IPS-18c (cell line): ENCODE measurements at regions not wholly inside any gene's neighbourhood (a gene's known extent, or its start where the extent isn't known, plus 50 kb on each side); places are given as distances from the start of the nearest gene placed in this dataset.

Experiments used
- H3K4me3 ChIP-seq: 2 replicates; pipeline ENCODE4 v1.7.0; 2013; ENCODE audit warnings: low read depth, mild to moderate bottlenecking, low read length, moderate library complexity; ENCODE audit not compliant: insufficient read depth
- H3K9me3 ChIP-seq: one replicate; pipeline ENCODE4 v1.6.1; 2013; ENCODE audit warnings: mild to moderate bottlenecking, low read length, moderate library complexity; ENCODE audit not compliant: control insufficient read depth, insufficient read depth

DNA sequence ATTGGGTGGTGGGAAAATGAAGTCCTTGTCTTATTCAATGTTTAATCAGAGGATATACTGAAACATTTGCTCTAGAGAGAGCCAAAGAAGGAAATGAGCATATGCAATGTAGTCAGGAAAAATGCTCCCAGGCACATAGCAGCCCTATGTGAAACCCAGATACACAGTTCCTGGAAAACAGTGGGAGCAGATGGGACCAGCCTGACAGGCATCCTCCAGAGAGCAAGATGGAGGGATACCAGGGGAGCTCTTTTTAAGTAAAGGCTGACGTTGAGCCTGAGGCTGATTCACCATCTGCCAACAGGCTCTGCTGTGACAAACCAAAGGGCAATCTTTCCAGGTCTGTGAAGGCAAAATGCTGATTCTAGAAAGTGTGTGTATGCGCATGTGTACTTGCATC is 559.4 kb upstream of the KIRREL3 start:
- H3K9me3 ChIP-seq = no peaks in the 10 kb centered on the region
- no peak overlapping the region for H3K4me3 ChIP-seq

DNA sequence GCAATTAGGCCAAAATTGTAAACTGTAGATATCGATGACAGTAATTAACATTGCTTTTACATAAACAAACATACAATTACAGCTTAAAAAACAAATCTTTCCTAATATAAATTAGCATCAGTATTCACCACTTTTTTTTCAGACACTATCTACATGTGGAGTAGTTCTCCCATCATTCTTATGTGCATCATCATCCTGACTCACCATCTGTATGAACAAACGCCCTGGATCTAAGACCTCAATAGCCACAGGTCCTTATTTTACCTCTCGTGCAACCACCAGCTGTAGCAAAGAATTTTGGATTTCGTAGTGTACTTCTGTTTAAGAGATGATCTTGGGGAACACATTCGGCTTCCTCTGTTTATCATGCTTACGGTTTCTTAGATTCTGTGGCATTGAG is 551.9 kb upstream of the KIRREL3 start:
- H3K9me3 ChIP-seq = no peaks in the 10 kb centered on the region
- H3K4me3 ChIP-seq = no peak overlapping the region

DNA sequence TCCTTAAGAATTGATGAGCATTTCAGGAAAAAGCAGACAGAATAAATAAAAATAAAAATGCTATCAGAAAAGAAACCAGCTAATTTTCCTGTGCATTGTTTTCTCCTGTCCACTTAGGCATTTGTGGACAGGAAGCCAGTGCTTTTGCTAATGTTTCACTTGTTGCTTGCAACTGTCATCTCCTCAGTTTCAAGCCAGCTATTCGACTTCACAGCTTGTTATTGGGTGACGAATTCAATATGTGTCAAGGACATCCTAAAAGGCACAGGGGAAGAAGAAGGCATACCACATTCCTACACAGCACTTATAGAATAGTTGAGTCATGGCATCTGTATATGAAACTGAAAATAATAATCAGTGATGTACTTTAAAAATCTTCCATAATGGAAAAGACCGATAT is 530.6 kb upstream of the KIRREL3 start:
- Histone ChIP-seq H3K4me3 (no peak overlapping the region), H3K9me3 (no peaks in the 10 kb centered on the region)

DNA sequence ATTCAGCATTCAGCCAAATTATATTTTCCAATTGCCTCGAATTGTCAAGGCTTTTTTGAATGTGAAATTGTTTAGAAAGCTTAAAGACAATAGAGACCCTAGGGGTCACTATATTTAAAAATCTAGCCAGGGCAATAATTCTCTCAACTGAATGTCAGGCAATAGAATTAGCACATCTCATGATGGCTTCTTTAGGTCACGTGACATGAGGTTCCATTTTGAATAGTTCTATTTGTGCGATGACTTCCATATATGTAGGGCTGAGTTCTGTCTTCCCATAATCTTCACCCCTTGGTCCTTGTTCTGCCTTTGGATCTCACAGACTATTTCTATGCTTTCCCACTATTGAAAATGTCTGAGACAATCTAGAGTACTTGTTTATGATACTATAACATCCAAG is 527.7 kb upstream of the KIRREL3 start:
- Histone ChIP-seq H3K4me3 (no peak overlapping the region), H3K9me3 (no peaks in the 10 kb centered on the region)

DNA sequence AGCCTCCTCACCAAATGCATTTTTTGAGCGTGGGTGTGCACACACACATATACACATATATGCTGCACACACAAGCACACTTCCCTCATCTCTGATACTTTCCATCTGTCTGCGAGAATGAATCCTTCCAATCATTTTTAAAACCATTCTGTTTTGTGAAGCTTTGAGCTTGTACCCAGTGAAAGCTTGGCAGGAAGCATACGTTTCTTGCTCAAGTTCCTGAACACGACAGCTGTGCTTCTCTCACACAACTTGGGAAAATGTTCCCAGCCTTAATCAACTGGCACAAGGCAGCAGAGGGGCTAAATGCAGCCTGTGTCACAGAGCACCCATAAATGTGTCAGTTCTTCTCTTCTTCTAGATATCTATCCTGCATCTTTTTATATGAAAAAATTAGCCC is 524.0 kb upstream of the KIRREL3 start:
- Histone ChIP-seq H3K4me3 (no peak overlapping the region), H3K9me3 (no peaks in the 10 kb centered on the region)

DNA sequence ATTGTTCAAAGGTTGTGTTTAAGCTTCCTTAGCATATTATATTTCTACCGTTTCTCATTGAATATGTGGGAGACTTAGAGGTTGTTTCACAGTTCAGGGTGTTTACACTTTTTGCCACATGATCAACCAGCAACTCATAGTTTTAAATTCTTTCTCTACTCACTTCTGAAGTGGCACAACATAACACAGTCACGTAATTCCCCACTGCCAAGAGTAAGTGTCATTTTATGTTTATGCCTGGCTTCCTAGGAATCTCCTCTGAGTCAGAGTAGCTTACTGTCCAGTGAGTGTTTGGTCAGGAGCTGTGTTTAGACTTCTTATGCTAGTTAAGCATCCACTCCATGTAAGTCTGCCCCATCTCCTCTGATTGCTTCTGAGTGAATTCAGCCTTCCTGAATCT is 520.8 kb upstream of the KIRREL3 start:
- no peak overlapping the region for H3K4me3 ChIP-seq
- no peaks in the 10 kb centered on the region for H3K9me3 ChIP-seq

DNA sequence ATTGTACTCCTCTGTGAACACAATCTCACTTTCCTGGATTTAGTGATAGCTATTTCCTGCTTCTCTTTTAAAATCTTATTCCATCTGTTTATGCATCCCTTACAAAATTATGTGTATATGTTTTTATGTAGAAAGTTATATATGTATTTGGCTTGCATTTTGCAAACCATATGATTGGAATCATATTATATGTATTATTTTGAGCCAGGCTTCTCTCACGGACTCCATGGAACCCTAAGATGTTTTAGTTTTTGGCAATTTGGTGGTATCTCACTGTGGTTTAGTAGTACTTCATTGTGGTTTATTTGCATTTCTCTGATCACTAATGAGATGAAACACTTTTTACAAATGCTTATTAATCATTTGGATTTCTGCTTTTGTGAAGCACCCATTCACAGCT is 507.3 kb upstream of the KIRREL3 start:
- no peaks in the 10 kb centered on the region for H3K9me3 ChIP-seq

DNA sequence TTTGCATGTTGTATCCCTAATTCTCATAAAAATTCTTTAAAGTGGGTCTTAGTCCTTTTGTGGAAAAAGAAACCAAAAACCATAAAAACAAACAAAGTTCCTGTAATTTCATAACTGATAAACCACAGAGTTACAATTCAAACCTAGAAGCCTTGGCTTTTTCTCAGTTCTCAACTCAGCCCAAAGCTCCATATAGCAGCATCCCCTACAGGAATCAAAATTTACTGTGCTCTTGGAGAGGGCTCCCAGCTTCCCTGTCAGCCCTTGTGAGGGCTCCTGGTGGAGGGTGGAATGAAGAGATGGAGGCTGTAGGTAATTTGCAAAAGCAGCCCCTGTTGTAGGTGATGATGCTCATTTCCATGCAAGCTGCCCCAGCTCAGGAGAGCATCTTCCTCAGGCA is 506.1 kb upstream of the KIRREL3 start:
- no peaks in the 10 kb centered on the region for H3K9me3 ChIP-seq
- no peak overlapping the region for H3K4me3 ChIP-seq

More for the DNA sequence above, 507.3 kb upstream of the KIRREL3 start:
- H3K4me3 ChIP-seq = no peak overlapping the region

DNA sequence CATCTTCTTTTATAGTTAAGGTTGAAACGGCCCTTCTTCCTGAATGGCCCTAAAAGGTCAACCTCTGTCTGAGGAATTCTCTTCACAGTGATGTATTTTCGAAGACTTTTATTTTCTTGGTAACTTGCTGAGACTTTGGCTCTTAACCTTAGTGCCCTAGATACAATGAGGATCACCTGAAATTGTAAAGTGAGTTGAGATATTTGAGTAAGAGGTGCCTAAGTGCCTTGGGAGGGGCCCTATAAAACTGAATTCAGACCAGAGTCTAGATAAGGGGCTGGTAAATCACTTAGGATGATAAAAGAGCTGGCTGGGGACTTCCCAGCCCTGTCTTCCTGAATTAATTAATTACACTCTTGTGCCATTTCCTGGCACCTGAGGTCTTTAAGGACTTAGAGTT is 505.6 kb upstream of the KIRREL3 start:
- H3K9me3 ChIP-seq = no peaks in the 10 kb centered on the region
- H3K4me3 ChIP-seq = no peak overlapping the region

DNA sequence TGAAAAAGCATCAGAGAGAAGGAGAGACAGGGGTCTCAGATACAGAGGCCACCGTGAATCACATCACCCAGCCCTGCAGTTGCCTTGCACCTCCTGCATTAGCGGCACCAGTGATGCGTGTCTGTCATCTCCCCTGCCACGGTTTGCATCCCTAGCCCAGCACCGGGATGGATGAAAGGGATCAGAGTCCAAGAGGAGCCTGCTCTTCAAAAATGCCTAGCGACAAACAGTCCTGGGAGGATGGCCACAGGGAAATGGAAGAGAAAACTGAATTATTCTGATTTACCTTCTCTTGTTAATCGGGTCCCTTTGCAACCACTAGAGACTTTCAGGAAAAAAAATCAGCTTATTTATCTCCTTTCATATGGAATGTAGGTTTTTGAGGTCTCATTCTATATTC is 495.6 kb upstream of the KIRREL3 start:
- H3K4me3 ChIP-seq = no peak overlapping the region
- H3K9me3 ChIP-seq = peaks cover under 1% of the 10 kb centered on the region

DNA sequence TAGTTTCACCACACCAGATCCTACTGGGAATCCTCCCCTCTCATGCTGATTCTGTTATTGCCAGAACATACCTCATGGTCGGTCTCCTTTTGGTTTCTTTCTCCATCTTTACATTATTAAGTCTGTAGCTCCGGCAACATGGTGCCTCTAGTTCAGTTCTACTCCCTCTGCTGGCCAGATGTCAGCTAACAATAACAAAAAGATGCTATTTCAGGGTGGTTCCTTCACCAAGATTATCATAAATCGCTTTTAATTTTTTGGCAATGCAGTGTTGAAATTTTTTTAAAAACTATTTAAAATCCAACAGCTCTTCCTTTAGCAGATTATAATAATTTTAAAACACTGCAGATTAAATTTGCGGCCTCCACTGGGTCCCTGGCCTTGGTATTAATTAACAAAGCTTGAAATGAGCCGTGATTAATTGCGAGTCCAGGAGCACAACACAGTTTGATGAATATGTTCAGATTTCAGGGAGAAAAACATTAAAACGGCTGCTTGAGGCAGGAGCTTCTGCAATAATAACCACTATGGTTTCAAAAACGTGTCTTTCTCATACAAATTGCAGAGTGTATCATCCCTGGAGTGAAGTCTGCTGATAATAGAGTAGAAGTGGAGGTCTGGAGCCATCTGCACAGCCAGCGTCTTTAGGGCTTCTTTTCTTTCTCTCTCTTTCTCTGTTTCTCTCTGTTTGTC is 492.9 kb upstream of the KIRREL3 start:
- peaks cover 5% of the 10 kb centered on the region for H3K9me3 ChIP-seq
- H3K4me3 ChIP-seq = no peak overlapping the region

DNA sequence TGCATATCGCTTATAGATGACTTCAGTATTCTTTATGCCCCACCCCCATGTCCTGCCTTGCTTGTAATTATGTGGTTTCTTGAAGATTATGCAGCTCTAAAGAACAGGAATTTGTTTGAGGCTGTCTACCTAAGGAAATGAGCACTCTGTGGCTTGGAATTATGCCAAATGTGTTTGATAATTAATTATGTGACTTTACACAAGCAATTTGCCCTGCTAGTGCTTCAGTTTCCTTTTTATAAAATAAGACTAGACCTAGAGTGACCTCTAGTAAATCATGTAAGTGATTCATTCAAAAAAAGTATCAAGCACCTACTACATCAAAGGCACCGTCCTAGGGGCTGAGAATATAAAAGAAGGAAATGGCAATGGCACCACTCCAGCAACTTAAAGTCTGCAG is 491.5 kb upstream of the KIRREL3 start:
- Histone ChIP-seq H3K4me3 (no peak overlapping the region), H3K9me3 (peaks cover 7% of the 10 kb centered on the region)

DNA sequence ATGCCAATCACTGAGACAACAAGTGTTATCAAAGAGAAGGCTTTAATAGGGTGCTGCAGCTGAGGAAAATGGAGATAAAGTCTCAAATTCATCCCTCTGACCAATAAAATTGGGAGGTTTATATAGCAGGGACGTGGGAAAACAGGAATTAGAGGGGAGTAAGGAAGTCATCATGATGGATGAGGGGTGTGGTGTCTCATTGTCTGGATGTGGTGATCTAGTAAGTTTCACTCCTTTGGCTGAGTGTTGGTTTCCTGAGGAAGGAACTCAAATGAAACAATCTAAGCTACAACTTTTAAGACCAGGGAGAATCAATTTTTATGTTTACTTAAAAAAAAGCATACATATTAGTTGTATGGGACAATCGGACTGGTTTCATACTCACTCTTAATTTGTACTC is 491.0 kb upstream of the KIRREL3 start:
- no peak overlapping the region for H3K4me3 ChIP-seq
- peaks cover 7% of the 10 kb centered on the region for H3K9me3 ChIP-seq

DNA sequence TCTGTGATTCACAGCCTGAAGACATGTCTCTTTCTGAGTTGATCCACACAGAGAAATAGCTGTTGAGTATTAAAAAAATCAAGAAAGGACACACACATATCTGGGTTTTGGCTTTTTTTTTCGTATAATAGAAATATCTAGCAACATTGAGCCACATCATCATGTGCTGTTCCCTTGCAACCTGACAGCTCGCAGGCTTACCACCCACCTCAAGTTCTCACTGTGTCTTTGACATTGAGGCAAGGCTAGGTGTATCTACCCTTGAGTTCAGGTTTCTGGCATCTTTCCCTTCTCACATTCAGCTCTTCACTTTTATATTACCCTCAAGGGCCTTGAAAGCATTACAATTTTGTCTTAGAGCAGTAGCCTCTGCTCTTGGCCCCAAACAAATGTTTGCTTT is 490.3 kb upstream of the KIRREL3 start:
- H3K9me3 ChIP-seq = peaks cover 7% of the 10 kb centered on the region

DNA sequence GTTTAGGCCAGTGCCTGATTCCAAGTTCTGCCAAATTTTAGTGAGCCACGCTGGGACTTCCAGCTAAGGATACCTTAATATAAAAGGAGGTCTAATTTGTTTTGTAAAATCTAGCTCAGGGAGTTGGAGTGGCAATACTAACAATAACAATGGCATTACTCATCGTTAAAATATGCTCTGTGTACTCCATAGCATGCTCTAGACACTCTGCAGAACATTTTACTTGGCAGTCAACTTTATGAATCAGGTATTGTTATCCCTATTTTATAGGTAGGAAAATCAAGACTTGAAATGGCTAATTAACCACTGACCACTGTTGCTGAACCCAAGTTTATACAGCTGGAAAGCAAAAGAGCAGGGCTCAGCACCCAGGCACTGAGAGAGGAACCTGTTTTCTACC is 485.0 kb upstream of the KIRREL3 start:
- Histone ChIP-seq H3K4me3 (no peak overlapping the region), H3K9me3 (peaks cover 4% of the 10 kb centered on the region)

More for the DNA sequence above, 490.3 kb upstream of the KIRREL3 start:
- no peak overlapping the region for H3K4me3 ChIP-seq

DNA sequence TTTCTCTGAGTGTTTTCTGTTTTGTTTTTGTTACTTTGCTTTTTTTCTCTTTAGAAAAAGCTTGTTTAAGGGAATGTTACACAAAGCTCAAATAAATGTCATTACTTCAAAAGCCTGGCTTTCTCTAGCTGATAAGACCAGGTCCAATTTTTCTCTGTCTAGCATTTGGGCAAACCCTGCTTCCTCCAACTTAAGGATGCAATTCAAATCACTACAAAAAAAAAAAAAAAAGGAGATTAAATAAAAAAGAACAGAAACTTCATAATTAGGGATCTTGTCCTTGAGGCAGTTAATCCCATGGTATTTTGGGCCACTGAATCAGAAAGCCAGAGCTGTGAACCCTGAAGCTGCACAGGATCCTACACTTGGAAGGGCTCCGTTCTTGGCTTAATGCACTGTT is 480.8 kb upstream of the KIRREL3 start:
- no peaks in the 10 kb centered on the region for H3K9me3 ChIP-seq
- no peak overlapping the region for H3K4me3 ChIP-seq

DNA sequence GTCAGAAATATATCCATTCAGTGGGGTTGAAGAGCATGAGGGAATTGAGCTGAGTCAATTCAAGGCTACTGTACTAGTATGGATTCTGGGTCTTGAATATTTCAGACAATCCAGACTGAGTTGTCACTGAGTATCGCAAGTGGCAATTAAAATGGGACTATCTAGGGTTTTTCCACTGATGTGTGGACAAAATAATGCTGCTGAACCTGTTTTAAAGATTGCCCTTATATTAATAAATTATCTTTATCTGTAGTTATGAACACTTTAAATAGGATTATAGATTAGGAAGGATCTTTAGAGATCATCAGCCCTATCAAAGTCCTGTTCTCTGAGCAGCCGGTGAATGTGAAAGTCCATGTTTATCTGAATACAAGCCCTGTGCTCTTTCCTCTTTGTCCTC is 478.3 kb upstream of the KIRREL3 start:
- Histone ChIP-seq H3K9me3 (no peaks in the 10 kb centered on the region), H3K4me3 (no peak overlapping the region)

DNA sequence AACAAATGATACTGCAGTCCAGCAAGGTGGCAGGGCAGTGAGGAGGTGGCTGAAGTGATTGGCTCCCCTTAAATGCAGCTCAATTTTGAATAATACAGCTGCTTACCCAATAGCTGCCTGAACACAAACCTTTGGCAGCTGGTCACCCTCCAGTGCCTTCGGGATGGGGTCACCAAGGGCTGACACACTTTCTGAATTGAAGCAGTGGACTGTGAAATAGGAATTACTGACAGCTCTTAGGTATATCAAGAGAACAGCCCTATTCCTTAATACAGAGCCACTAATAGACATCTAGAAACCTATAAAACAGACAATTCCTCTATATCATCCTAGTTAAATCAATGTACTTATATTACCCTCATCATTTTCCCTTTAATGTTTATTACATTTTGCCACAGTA is 474.2 kb upstream of the KIRREL3 start:
- no peak overlapping the region for H3K4me3 ChIP-seq
- H3K9me3 ChIP-seq = no peaks in the 10 kb centered on the region

DNA sequence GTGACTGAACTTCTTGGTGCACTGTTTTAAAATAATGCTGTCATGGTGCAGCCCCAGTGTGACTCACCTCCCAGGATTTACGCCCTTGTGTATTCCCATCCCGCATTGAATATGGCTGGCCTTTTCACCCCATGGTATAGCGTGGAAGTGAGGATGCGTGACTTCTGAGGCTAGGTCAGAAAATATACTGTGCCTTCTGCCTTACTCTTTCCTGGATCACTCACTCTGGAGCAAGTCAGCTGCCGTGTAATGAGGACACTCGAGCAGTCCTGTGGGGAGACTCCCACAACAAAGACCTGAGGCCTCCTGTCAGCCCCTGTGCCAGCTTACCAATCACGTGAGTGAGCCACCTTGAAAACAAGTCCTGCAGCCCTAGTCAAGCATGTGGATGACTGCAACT is 471.9 kb upstream of the KIRREL3 start:
- no peaks in the 10 kb centered on the region for H3K9me3 ChIP-seq

More for the DNA sequence above, 471.9 kb upstream of the KIRREL3 start:
- H3K4me3 ChIP-seq = no peak overlapping the region
